ENCODE measurements at regions not wholly inside any gene's neighbourhood (a gene's known extent, or its start where the extent isn't known, plus 50 kb on each side); places are given as distances from the start of the nearest gene placed in this dataset.

DNA sequence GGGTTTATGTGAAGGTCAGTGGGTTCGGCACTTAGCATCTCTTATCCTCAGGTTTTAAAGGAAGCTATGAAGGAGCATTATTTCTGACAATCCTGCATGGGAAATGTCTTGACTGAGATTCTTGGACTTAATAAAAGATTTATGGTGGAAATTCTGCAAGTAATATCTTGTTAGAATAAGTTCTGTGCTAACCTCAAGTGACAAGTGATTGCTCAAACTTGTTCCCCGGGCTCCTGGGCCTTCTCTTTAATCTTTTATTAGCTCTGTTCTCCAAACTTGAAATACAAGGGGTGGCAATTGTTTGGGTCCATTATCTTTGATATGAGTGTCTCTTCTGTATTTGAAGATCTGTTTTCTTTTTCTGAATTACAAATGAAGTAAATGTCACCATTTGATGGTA, 140.6 kb upstream of the CTBP2 start:
- TF ChIP-seq POLR2AphosphoS5 (IDR thresholded peaks at IDR 0.05; ENCODE audit: borderline replicate concordance, low read depth, low read length) (no peak), EZH2 (IDR thresholded peaks at IDR 0.05) (no peak), FOXP2 (optimal IDR thresholded peaks at IDR 0.05; ENCODE audit: control extremely low read depth, extremely low read length, insufficient read depth) (no peak)

Measured in SK-N-MC (cell line).